NT2/D1 (cell line): ENCODE measurements at regions not wholly inside any gene's neighbourhood (a gene's known extent, or its start where the extent isn't known, plus 50 kb on each side); places are given as distances from the start of the nearest gene placed in this dataset.

Experiments used
- SUZ12 ChIP-seq: IDR thresholded peaks from 2 replicates; pipeline ENCODE4 v1.6.1; 2011; ENCODE audit not compliant: insufficient read length, insufficient read depth; ENCODE audit errors: extremely low read depth
- ZNF274 ChIP-seq: IDR thresholded peaks from 2 replicates; pipeline ENCODE4 v1.6.1; 2011; ENCODE audit warnings: mild to moderate bottlenecking, low read depth, low read length

GRCh38 chr7:32415519-32415918, 74.7 kb downstream of the LSM5 start:
- TF ChIP-seq ZNF274 (no peak), SUZ12 (no peak)
